Esophagus mucosa (tissue), 1 donor: ENCODE measurements at regions not wholly inside any gene's neighbourhood (a gene's known extent, or its start where the extent isn't known, plus 50 kb on each side); places are given as distances from the start of the nearest gene placed in this dataset.

Source experiments
- ATAC-seq: fragments of 200-7000 bp; cut with Tn5 transposase; one replicate; pipeline ENCODE4 v1.9.1; 2020
- donor health status: DM: yes; HTN: yes; CAD: no.

DNA sequence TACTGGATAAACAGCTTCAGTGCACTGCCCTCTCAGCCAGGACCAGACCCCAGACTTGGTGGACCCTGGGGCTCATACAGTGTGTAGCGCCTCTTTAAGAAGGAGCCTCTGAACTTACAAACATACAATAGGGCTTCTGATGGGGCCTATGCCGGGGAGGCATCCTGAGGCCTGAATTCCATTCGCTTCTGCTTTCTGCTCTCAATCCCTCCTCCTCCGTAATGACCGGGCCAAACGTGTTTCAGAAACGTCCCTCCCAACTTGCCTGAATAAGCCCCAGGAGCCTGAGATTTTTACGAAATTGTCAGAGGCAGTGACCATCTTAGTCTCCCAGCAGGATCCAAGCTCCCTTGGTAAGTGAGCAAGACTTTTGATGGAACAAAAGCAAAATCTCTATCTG, 128.1 kb upstream of the BOD1 start:
- ATAC-seq = no peak

DNA sequence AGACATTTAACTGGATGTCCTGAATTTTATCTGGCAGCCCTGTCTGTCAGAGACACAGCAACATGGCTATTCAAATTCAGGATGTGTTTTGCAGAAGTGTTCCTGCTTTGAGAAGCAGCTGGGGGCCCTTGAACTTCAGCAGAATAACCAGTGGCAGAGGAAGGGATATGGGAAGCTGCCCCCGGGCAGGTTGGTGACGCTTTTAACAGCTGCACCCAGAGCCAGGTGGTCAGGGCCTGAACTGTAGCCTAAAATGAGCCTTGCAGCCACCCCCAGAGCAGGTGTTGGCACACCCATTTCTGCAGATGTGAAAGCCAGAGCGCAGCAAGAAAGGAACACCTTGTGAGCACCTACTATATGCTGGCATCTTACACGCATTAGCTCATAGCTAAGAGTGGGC, 128.7 kb upstream of the BOD1 start:
- no peak for ATAC-seq

DNA sequence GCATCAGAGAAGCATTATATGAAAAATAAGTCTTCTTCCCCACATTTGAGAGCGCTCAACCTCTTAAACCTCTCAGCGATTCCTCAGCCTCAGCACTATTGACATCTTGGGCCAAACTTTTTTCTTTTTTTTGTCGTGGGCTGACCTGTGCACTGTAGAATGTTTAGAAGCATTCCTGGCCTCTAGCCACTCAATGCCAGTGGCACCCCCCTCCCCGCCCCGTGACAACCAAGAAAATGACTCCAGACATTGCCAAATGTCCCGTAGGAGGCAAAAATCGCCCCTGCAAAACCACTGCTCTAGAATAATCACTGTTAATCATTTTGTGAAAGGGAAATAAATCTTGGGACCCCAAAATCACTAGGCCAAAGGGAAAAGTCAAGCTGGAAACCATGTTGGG, 129.1 kb upstream of the BOD1 start:
- no peak for ATAC-seq

DNA sequence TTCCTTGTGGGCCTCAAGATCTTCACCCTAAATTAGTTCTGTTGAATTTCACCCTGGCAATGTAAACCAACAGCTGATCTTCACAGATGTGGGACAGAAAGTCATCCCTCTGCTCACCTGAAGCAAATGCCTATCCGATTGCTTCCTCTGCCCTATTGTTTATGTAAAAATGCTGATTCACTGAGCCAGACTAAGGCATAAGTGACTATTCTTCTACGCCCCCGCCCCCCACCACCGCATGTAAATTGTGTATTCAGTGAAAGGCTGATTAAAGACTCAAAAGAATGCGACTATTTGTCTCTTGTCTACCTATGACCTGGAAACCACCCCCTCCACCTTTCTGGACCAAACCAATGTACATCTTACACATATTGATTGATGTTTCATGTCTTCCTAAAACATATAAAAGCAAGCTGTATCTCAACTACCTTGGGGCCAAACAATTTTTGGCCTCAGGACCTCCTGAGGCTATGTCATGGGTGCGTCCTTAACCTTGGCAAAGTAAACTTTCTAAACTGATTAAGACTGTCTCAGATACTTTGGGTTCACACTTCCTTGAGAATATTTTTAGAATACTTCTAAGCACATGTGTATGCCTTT, 129.7 kb upstream of the BOD1 start:
- no peak for ATAC-seq

DNA sequence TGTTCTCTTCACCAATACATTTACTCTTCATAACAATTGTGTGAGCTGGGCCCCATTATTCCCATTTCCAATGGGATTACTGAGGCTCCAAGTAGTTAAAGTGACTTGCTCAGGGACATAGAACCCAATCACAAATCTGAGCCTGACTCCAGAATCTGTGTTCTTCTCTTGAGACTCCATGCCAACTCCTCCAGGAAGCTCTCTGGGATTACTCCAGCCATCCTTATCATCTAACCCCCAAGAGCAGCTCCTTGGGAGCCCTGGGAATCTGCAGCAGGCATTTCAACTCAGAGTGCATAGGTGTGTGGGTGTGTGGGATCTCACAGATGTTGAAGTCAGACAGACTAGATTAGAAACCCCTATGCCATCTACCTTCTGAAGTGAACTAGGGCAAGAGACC, 131.4 kb upstream of the BOD1 start:
- no peak for ATAC-seq

DNA sequence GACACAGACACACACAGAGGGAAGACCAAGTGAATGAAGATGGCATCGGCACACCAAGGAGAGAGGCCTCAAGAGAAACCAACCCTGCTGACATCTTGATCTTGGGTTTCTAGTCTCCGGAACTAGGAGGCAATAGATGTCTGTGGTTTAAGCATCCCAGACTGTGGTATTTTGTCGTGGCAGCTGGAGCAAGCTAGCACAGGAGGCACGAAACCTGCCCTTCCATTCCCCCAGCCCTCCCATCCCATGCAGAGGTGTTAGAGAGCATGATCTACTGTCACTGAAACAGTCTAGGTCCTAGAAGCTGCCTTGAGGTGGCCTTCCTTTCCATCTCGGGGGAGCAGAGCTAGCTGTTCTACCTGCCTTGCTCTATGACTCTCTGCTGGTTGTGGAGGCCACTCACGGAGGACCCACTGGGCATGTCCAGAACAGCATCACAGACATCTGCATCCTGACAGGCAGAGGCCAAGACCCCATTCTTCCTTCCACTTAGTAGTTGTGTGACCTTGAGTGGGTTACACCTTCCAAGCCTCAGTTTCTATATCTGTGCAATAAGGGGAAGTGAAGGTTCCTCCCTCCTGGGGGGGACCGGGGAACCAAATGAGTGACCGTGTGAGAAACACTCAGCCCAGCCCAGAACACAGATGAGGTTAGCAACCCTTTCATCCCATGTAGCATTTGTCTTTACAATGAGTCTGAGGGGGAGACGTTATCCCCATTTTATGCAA, 134.3 kb upstream of the BOD1 start:
- ATAC-seq = no peak

DNA sequence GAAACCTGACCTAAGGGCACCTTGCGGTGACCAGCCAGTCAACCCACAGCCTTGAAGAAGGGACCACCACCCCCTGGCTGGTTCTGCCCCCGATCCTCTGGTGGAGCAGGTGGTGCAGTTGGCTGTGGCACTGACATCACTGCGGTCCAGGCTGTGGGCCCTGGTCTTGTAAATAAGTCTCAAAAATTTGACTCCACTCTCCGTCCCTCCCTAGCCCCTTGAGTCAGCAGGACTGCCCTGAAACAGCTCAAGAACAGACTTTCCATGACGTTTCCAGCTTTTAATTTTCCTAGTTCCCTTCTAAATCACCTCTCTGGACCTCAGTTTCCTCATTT, 134.8 kb upstream of the BOD1 start:
- no peak for ATAC-seq

DNA sequence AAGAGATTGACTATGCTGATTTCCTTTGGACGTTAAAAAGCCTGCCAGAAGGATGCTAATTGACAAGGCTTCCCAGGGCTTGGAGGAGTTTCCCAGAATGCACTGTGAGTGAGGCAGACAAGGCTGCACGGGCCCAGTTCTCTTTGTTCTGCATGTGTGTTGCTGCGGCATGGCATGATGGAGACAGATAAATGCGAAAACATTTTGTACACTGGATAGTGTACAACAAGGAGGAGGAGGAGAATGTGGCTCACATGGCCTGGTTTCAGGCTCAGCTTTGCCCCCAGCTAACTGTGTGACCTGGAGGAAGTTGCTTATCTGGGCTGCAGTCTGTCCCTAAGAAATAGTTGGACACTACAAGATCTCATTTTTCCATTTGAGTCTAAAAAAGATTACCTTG, 135.5 kb upstream of the CPEB4 start:
- ATAC-seq = no peak

DNA sequence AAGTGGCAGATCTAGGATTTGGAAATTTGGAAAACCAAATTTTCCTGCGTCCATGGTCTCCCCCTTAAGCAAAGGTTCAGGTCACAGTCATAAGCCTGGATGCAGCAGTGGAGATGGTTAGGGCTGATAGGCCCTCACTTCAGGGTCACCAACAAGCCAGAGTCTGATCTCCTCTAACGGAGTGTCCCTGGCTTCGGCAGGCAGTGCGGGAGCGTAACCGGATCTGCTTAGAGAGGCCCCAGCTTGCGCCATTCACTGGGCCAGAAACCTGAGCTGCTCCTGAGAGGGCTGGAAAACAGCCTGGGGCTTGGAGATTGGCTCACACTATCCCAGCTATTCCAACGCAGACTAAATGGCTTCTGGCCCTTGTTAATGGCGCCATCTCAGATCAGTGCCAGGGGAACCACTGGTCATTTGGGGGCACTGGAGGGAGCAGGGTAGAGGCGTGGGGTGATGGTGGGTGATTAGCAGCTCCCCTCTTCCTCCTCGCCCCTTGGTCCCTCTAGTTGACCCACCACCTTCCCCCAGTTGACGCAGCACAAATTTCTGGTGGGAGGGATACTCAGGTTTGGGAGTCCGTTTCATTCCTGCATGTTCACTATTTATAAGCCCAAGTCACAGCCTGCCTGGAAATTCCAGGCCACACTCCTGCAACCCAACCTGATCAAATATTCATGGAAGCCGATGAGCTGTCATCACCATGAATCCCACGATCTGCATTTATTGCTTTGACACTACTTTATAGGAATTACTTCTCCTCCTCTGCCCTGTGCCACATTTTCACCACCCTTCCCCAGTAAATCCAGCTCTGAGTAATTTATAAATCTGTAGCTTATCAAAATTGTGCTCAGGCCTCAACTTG, 134.6 kb upstream of the CPEB4 start:
- ATAC-seq = no peak

DNA sequence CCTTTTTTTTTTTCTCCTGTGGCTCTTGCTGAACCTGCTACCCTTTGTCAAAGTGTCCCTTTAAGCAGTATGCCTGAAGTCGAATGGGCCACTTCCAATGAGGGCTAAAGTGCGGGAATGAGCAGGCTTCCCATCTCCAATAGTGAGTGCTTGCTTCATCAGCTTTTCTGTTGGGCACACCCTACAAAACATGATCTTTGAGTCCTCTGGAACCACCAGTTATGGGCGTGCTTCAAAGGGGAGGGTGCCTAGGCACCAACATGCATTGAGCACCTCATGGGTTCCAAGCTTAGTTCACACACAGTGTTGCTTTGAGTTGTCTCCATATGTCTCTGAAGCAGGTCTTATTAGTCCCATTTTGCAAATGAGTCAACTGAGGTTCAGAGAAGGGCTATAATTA, 132.8 kb upstream of the CPEB4 start:
- no peak for ATAC-seq

DNA sequence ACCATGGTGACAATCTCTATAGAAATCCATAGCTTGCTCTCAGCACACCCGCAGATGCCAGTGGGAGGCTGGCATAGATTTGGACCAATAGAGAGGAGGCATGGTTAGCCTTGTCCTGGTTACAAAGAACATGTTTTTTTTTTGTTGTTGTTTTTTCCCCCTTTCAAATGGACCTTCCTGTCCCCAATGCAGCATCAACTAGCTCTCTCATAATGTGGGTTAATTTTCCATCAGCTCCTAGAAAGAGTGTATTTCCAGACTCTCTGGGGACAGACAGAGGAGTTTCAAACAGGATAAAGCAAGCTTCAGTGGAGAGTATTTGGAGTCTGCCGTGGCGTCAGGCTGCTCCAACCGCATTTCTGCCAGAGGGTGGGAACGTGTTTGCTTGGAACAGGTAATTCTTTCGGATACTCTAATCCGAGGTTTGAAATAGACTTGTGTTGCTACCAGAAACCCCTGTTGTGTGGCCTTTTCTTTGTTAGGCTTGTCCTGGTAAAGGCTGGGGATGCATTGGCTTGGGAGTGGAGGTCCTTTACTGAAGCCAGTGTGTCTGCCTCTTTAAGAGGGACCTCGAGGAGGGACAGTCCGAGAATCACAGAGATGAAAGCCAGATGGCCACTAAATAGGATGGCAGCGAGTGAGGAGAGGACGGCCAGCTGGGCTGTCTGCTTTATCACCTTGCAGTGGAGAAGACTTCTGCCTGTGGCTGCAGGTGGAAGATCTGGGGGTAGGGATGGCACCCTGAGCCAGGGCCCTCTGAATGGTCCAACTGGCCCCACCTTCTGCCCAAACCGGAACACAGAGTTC, 130.5 kb upstream of the CPEB4 start:
- ATAC-seq = no peak

DNA sequence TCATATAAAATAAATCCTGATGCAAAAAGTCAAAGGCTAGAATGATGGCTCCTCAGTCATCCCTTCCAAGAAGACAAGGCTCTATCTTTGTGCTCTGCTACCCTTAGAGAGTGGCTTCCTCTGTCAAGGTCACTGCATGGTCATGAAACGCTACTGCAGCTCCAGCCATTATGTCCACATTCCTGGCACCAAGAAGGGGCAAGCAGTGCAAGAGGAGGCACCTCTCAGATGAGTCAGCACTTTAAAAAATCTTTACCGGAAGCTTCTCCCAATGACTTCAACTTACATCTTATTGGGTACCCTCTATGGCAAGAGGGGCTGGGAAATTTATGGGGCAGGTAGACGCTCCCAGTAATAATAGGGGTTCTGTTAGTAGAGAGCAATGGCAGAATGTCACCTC, 129.5 kb upstream of the CPEB4 start:
- ATAC-seq = no peak

DNA sequence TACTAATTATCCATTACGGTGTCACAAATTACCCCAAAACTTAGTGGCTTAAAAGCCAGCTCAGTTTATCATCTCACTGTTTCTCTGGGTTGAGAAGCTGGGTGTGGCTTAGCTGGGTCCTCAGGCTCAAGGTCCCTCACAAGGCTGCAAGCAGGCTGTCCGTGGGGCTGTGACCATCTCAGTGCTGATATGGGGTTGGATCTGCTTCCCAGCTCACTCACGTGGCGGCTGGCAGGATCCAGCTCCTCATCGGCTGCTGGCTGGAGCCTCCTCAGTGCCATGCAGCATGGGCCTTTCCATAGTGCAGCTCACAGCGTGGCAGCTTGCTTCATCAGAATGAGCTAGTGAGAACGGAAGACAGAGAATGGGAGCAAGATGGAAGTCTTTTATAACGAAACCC, 128.5 kb upstream of the CPEB4 start:
- no peak for ATAC-seq

DNA sequence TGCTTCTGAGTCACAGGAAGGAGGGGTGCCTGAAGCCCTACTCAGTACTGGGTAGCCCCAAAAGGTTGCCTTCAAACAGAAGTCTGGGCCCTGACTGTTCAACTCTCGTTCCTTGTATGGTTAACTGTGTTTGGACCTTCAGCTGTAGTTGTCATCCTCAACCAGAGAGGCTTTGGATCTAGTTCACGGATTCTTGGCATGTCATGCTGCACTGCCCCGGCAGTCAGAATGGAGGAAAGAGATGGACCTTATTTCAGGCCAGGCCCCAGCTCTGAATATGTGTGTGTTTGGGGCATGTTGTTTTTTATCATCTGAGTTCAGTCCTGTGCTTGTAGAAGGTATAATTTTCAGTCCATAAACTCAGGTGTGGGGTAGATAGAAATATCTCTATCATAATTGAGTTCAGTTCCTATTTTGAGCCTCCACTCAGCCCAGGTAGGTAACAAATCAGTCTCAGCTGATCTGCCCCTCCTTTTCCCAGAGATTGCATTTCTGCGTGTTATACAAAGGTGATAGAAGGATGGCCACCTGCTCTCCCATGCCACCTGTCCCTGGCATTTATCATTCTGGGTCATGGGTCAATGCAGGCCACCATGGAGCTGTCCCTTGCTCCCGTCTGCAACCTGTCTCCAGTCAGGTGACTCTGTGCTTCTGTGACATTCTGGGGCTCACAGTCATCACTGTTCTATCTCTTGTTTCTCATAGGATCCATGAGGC, 127.5 kb upstream of the CPEB4 start:
- ATAC-seq = no peak

DNA sequence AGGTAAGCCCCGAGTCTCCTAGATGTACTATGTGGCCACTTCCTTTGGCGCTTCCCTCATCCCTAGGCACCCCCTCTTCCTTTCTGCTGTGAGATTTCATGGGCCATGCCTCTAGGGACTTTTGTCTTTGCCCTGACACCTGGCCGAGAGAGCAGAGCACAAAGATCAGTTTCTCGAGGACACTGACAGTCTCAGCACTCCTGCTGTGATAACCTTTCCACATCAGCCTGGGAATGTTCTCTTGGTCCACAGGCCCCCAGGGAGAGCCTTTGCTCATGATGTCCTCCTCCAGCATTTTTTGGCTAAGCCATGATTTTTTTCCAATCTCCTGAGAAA, 127.0 kb upstream of the CPEB4 start:
- ATAC-seq = no peak

DNA sequence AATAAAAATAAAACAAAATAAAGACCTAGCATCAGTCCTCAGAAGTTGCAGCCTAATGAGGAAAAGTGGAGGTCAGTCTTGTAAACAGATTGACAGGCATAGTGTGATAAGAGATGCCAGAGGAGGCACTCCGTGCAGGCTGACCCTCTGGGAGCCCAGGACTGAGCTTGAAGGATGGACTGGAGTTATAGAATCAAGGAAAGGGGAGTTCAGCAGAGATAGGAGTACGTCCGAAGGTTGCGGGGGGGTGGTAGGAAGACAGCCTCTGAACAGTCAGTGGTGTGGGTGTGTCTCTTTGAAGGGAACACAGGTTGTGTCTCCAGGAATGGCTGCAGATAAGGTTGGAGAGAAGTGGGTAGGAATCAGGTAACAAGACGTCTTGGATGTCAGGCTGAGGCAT, 126.1 kb upstream of the CPEB4 start:
- no peak for ATAC-seq

DNA sequence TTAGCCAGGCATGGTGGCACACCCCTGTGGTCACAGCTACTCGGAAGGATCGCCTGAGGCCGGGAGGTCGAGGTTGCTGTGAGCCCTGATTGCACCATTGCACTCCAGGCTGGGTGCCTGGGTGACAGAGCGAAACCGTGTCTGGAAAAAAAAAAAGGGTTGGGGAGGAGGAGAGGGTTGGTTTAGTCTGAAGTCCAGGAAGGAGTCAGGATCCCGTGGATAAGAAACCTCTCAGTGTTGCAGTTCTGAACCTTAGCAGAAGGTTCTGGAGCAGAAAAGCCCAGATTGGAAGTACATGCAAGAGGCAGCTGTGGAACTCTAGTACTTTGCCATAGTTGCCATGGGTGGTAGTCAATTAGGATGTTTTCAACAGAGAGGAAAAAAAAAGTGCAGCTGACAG, 125.2 kb upstream of the CPEB4 start:
- ATAC-seq = no peak

DNA sequence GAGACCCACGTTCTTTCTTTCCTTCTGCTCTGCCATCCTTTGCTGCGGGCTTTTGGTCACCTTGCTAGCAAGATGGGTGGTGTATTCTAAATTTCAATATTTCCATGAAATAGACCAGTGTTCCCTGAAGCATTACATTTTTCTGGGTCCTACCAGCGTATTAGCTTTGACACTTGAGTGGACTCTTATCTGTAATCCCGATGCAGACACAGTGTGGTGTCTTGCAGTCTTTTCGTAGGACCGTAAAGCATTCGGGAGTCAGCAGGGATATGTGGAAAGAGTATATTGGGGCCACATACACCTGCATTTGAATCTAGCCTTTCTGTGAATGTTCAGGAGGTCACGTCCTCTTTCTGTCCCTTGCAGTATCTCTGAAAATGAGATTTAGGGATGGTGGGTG, 124.7 kb upstream of the CPEB4 start:
- ATAC-seq = no peak

DNA sequence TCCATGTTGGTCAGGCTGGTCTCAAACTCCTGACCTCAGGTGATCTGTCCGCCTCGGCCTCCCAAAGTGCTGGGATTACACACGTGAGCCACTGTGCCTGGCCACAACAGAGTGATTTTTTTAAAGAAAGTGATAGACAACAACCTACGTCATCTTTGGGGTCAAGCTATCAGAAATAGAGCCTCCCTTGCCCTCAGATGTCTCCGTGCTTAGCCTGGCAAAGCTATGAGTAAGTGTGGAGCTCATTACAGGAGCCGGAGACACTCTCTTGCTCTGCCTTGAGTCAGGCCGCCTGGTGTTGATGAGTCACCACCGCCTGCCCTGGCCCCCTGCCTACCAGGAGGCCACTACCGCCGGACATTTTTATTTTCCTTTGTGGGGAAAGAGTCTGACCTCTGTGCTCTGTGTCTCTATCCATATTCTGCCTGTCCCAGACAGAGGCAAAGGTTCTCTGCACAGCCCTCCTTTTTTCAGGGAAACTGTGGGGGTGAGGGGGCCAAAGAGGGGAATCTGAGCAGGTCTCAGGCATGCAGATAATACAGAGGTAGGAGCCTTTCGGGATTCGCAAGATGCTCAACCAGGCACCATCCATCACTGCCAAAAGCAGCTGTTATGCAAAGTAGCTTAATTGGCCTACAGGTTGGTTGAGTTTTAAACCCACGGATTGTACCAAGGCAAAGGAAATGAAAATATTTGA, 123.7 kb upstream of the CPEB4 start:
- peak; percentile 85 for ATAC-seq

DNA sequence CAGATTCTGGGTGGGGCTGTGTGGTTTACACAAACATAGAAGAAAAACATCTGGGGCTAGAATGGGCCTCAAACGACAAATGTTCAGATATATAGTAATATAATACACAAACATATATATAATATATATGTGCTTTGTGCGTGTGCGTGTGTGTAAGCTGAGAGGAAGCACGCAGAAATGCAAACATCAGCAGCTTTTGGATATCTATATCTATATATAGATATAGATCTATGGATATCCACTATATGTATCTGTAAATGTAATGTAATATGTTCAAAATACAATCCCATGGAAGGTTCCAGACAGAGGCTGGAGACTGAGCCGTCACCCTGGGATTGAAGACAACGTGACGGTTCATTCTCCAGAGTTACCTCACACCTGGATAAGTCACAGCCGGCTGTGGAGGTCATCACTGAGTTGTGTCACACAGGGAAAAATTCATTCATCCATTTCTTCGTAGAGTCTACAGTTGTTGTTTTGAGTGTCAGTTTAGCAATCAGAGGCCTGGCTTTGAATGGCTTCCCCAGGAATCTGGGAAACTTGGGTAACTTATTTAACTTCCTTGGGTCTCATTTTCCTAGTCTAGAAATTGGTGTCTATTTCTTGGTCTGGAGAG, 123.0 kb upstream of the CPEB4 start:
- peak; percentile 28 for ATAC-seq

DNA sequence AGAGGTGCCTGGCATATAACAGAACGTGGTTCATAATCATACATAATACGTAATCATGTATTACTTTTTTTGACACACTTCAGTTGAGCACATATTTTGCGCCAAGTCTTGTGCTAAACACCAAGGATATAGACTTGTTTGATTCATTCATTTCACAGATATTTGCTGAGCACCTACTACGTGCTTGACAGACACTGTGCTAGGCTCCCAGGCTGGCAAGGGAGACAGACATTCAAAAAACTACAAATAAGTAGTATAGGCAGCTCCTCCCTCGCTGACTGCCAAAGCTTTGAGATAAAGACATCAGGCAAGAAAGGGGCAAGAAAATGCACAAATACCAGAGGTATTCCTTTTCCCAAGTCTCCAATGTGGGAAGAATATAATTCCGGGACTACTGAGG, 122.5 kb upstream of the CPEB4 start:
- ATAC-seq = no peak
